ENCODE measurements at regions not wholly inside any gene's neighbourhood (a gene's known extent, or its start where the extent isn't known, plus 50 kb on each side); places are given as distances from the start of the nearest gene placed in this dataset.

GRCh38 chr3:13205567-13206143, 132.4 kb upstream of the IQSEC1 start:
- TF ChIP-seq CTCF (IDR thresholded peaks at IDR 0.05; ENCODE audit: low read depth, low read length) (no peak), EZH2phosphoT487 (IDR thresholded peaks at IDR 0.05; ENCODE audit: low read depth) (no peak)
